Activated CD4-positive, CD25-positive, alpha-beta regulatory T cell treated with anti-CD3 and anti-CD28 coated beads, Interleukin-2, amount 50 U/mL, for 72 hours (primary cell): ENCODE measurements at regions not wholly inside any gene's neighbourhood (a gene's known extent, or its start where the extent isn't known, plus 50 kb on each side); places are given as distances from the start of the nearest gene placed in this dataset.

Source experiments
- DNase-seq: peaks from one replicate; pipeline ENCODE4 v3.0.0; 2021

- no peak for DNase-seq
Measured at GRCh38 chr7:57256637-57257375, 124.6 kb upstream of the ZNF479 start.

- DNase-seq = no peak
Measured at GRCh38 chr7:57274535-57275283, 142.5 kb upstream of the ZNF479 start.

- DNase-seq = no peak
Measured at GRCh38 chr7:57300747-57301146, 149.2 kb upstream of the ZNF716 start.

GRCh38 chr7:57305192-57305748 lies 144.7 kb upstream of the ZNF716 start:
- DNase-seq = no peak

GRCh38 chr7:57308631-57309408 lies 141.2 kb upstream of the ZNF716 start:
- DNase-seq = no peak

GRCh38 chr7:57327081-57327480 lies 122.9 kb upstream of the ZNF716 start:
- no peak for DNase-seq

GRCh38 chr7:57328457-57328856 lies 121.5 kb upstream of the ZNF716 start:
- no peak for DNase-seq

GRCh38 chr7:57328963-57329362 lies 121.0 kb upstream of the ZNF716 start:
- no peak for DNase-seq

- no peak for DNase-seq
Measured at GRCh38 chr7:57339198-57339944, 110.6 kb upstream of the ZNF716 start.

GRCh38 chr7:57342954-57343353 lies 107.0 kb upstream of the ZNF716 start:
- DNase-seq = no peak

- no peak for DNase-seq
Measured at GRCh38 chr7:57343901-57344622, 105.9 kb upstream of the ZNF716 start.

GRCh38 chr7:57344957-57345356 lies 105.0 kb upstream of the ZNF716 start:
- DNase-seq = no peak

- DNase-seq = no peak
Measured at GRCh38 chr7:57348646-57349269, 101.2 kb upstream of the ZNF716 start.

GRCh38 chr7:57354195-57354594 lies 95.8 kb upstream of the ZNF716 start:
- DNase-seq = no peak

GRCh38 chr7:57354679-57355338 lies 95.2 kb upstream of the ZNF716 start:
- no peak for DNase-seq

- DNase-seq = no peak
Measured at GRCh38 chr7:57361406-57361805, 88.6 kb upstream of the ZNF716 start.

GRCh38 chr7:57362868-57363267 lies 87.1 kb upstream of the ZNF716 start:
- DNase-seq = no peak

GRCh38 chr7:57363321-57363720 lies 86.7 kb upstream of the ZNF716 start:
- DNase-seq = no peak

- DNase-seq = no peak
Measured at GRCh38 chr7:57364933-57365710, 84.9 kb upstream of the ZNF716 start.

- no peak for DNase-seq
Measured at GRCh38 chr7:57367171-57367570, 82.8 kb upstream of the ZNF716 start.
